K562 (cell line): ENCODE measurements at regions not wholly inside any gene's neighbourhood (a gene's known extent, or its start where the extent isn't known, plus 50 kb on each side); places are given as distances from the start of the nearest gene placed in this dataset.

ENCODE experiments used
- ARID2 ChIP-seq: fragments of 450-650 bp; IDR thresholded peaks from 2 replicates; pipeline ENCODE4 v1.6.1; 2017; ENCODE audit warnings: antibody characterized with exemption, mild to moderate bottlenecking
- CBFA2T3 ChIP-seq: fragments of 450-650 bp; IDR thresholded peaks from 2 replicates; pipeline ENCODE4 v1.6.1; 2017
- DMBX1 ChIP-seq: fragments of 250-450 bp; sonication (Bioruptor Pico); IDR thresholded peaks from 2 replicates; pipeline ENCODE4 v1.8.0; 2022; ENCODE audit warnings: inconsistent platforms, mild to moderate bottlenecking, moderate library complexity, borderline replicate concordance
- GABPB2 ChIP-seq: fragments of 250-450 bp; sonication (Bioruptor Pico); conservative IDR thresholded peaks from 2 replicates; pipeline ENCODE4 v1.5.1; 2021; ENCODE audit warnings: mild to moderate bottlenecking
- MXI1 ChIP-seq: IDR thresholded peaks from 2 replicates; pipeline ENCODE4 v1.6.1; 2011; ENCODE audit warnings: low read depth, mild to moderate bottlenecking, improper control_type of control experiment, low read length
- NFATC3 ChIP-seq: fragments of 450-650 bp; IDR thresholded peaks from 2 replicates; pipeline ENCODE4 v1.6.1; 2017; ENCODE audit warnings: mild to moderate bottlenecking
- NR3C1 ChIP-seq: sonication (generic); formaldehyde crosslinking; IDR thresholded peaks from 2 replicates; pipeline ENCODE4 v1.8.1; 2022; ENCODE audit warnings: missing genetic modification reagents
- SIX5 ChIP-seq, 2 experiments: IDR thresholded peaks; 2 replicates each; pipeline ENCODE4 v1.6.1; 2011; ENCODE audit warnings: low read length in 2 of 2, borderline replicate concordance in 1 of 2, low read depth in 1 of 2, mild to moderate bottlenecking in 1 of 2, moderate library complexity in 1 of 2; ENCODE audit not compliant: insufficient read depth in 1 of 2
- SRSF7 ChIP-seq: fragments of 200-400 bp; formaldehyde crosslinking; optimal IDR thresholded peaks from 2 replicates; pipeline ENCODE3; 2017; ENCODE audit warnings: mild to moderate bottlenecking, low read depth, low read length
- STAT5B ChIP-seq: fragments of 250-450 bp; sonication (Bioruptor Pico); IDR thresholded peaks from 2 replicates; pipeline ENCODE4 v1.8.0; 2021; ENCODE audit warnings: mild to moderate bottlenecking, inconsistent platforms
- TAF7 ChIP-seq: fragments of 450-650 bp; IDR thresholded peaks from 2 replicates; pipeline ENCODE4 v1.6.1; 2016; ENCODE audit warnings: missing genetic modification characterization, missing compliant biosample characterization
- TARDBP ChIP-seq: fragments of 450-650 bp; IDR thresholded peaks from 2 replicates; pipeline ENCODE4 v1.6.1; 2016
- ZNF77 ChIP-seq: fragments of 250-450 bp; sonication (Bioruptor Pico); IDR thresholded peaks from 2 replicates; pipeline ENCODE4 v1.5.0; 2020
- TF ChIP-seq, protein P1 (sequence below), 2 experiments: fragments of 150-350 bp in 1 of 2; IDR thresholded peaks; 2 replicates each; pipeline ENCODE4 v1.6.1; 2012 to 2016; ENCODE audit warnings: low read depth in 2 of 2, low read length in 2 of 2, mild to moderate bottlenecking in 1 of 2, moderate library complexity in 1 of 2
- TF ChIP-seq, protein P2 (sequence below): sonication (generic); formaldehyde crosslinking; IDR thresholded peaks from 2 replicates; pipeline ENCODE4 v1.8.0; 2022; ENCODE audit warnings: mild to moderate bottlenecking, missing genetic modification reagents, borderline replicate concordance
- TF ChIP-seq, protein P3 (sequence below), 2 experiments: fragments of 450-650 bp in 1 of 2; IDR thresholded peaks; 2 replicates each; pipeline ENCODE4 v1.6.1; 2011 to 2017; ENCODE audit warnings: low read depth in 2 of 2, antibody characterized with exemption in 1 of 2, borderline replicate concordance in 1 of 2, low read length in 1 of 2, mild to moderate bottlenecking in 1 of 2, mixed read lengths in 1 of 2; ENCODE audit not compliant: control insufficient read depth in 1 of 2
- TF ChIP-seq, protein P4 (sequence below), 2 experiments: fragments of 200-800 bp in 1 of 2; sonication (Bioruptor generic) in 1 of 2; sonication (generic) in 1 of 2; formaldehyde crosslinking in 1 of 2; IDR thresholded peaks in 1 of 2; conservative IDR thresholded peaks in 1 of 2; 2 replicates each; pipeline versions ENCODE4 v1.5.0 to v1.6.1; 2016 to 2020; ENCODE audit warnings: missing compliant biosample characterization in 1 of 2, missing genetic modification characterization in 1 of 2, missing genetic modification reagents in 1 of 2

DNA sequence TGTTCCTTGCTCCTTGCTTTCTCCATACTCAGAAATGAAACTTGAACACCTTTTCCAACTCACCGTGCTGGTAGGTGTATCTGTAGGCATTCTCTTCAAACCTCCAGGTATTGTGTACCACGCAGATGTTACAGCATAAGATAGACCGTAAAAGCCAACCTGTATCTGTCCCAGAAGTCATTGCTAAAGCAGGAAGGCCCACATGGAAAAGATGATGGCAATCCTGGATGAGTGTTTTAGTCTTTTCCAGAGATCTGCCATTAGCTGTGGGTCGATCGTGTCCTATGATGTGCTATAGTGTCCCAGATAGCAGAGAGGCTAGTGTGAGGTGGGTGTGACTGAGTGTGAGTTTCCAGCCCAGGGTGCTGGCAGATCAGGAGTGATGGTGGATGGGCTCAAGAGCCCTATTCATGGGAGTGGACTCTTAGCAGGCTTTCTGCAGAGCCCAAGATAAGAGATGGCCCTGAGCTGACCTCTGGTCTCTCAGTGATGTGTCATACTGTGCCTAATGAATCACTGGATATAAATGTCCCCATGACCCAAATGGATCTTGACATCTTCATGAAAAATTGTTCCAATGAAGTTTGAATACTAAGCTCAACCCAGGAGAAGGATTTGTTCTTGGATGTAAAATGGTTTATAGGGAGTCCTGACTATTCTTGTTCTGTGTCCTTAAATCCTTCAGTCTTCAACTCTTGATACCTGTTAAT, 69.1 kb upstream of the WDR1 start (continued):
- TF ChIP-seq, protein P1, sequence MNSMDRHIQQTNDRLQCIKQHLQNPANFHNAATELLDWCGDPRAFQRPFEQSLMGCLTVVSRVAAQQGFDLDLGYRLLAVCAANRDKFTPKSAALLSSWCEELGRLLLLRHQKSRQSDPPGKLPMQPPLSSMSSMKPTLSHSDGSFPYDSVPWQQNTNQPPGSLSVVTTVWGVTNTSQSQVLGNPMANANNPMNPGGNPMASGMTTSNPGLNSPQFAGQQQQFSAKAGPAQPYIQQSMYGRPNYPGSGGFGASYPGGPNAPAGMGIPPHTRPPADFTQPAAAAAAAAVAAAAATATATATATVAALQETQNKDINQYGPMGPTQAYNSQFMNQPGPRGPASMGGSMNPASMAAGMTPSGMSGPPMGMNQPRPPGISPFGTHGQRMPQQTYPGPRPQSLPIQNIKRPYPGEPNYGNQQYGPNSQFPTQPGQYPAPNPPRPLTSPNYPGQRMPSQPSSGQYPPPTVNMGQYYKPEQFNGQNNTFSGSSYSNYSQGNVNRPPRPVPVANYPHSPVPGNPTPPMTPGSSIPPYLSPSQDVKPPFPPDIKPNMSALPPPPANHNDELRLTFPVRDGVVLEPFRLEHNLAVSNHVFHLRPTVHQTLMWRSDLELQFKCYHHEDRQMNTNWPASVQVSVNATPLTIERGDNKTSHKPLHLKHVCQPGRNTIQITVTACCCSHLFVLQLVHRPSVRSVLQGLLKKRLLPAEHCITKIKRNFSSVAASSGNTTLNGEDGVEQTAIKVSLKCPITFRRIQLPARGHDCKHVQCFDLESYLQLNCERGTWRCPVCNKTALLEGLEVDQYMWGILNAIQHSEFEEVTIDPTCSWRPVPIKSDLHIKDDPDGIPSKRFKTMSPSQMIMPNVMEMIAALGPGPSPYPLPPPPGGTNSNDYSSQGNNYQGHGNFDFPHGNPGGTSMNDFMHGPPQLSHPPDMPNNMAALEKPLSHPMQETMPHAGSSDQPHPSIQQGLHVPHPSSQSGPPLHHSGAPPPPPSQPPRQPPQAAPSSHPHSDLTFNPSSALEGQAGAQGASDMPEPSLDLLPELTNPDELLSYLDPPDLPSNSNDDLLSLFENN (IDR thresholded peaks at IDR 0.05; ENCODE audit: low read depth in 2 of 2, low read length in 2 of 2) = no peak; a peak in 1 of 4 replicates
- TF ChIP-seq TARDBP (no peak), NFATC3 (no peak), STAT5B (CRISPR knock-in tag) (no peak), MXI1 (no peak), TAF7 (tag) (no peak), ARID2 (no peak), DMBX1 (CRISPR knock-in tag) (peak; percentile 88), SIX5 (IDR thresholded peaks at IDR 0.05; ENCODE audit: borderline replicate concordance in 1 of 2, insufficient read depth in 1 of 2, low read depth in 1 of 2, low read length in 2 of 2) (0 out of 4 replicates have a peak, but pooled peaks of 1 of the 2 experiments have one; percentile 9), SRSF7 (no peak), NR3C1 (CRISPR knock-in tag) (no peak), ZNF77 (CRISPR knock-in tag) (0 out of 2 replicates have a peak, but pooled peaks have one; percentile 36), GABPB2 (no peak), CBFA2T3 (no peak)
- TF ChIP-seq, protein P2, sequence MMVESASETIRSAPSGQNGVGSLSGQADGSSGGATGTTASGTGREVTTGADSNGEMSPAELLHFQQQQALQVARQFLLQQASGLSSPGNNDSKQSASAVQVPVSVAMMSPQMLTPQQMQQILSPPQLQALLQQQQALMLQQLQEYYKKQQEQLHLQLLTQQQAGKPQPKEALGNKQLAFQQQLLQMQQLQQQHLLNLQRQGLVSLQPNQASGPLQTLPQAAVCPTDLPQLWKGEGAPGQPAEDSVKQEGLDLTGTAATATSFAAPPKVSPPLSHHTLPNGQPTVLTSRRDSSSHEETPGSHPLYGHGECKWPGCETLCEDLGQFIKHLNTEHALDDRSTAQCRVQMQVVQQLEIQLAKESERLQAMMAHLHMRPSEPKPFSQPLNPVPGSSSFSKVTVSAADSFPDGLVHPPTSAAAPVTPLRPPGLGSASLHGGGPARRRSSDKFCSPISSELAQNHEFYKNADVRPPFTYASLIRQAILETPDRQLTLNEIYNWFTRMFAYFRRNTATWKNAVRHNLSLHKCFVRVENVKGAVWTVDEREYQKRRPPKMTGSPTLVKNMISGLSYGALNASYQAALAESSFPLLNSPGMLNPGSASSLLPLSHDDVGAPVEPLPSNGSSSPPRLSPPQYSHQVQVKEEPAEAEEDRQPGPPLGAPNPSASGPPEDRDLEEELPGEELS (CRISPR knock-in tag) = no peak
- TF ChIP-seq, protein P3, sequence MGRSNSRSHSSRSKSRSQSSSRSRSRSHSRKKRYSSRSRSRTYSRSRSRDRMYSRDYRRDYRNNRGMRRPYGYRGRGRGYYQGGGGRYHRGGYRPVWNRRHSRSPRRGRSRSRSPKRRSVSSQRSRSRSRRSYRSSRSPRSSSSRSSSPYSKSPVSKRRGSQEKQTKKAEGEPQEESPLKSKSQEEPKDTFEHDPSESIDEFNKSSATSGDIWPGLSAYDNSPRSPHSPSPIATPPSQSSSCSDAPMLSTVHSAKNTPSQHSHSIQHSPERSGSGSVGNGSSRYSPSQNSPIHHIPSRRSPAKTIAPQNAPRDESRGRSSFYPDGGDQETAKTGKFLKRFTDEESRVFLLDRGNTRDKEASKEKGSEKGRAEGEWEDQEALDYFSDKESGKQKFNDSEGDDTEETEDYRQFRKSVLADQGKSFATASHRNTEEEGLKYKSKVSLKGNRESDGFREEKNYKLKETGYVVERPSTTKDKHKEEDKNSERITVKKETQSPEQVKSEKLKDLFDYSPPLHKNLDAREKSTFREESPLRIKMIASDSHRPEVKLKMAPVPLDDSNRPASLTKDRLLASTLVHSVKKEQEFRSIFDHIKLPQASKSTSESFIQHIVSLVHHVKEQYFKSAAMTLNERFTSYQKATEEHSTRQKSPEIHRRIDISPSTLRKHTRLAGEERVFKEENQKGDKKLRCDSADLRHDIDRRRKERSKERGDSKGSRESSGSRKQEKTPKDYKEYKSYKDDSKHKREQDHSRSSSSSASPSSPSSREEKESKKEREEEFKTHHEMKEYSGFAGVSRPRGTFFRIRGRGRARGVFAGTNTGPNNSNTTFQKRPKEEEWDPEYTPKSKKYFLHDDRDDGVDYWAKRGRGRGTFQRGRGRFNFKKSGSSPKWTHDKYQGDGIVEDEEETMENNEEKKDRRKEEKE (IDR thresholded peaks at IDR 0.05; ENCODE audit: borderline replicate concordance in 1 of 2, control insufficient read depth in 1 of 2, low read depth in 2 of 2, low read length in 1 of 2) = 0 out of 4 replicates have a peak, but pooled peaks of 1 of the 2 experiments have one; percentile 17
- TF ChIP-seq, protein P4, sequence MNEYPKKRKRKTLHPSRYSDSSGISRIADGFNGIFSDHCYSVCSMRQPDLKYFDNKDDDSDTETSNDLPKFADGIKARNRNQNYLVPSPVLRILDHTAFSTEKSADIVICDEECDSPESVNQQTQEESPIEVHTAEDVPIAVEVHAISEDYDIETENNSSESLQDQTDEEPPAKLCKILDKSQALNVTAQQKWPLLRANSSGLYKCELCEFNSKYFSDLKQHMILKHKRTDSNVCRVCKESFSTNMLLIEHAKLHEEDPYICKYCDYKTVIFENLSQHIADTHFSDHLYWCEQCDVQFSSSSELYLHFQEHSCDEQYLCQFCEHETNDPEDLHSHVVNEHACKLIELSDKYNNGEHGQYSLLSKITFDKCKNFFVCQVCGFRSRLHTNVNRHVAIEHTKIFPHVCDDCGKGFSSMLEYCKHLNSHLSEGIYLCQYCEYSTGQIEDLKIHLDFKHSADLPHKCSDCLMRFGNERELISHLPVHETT (CRISPR knock-in tag; conservative IDR thresholded peaks at IDR 0.05 in 1 of 2, IDR thresholded peaks at IDR 0.05 in 1 of 2) = peak in 1 of 2 experiments; percentile 70; a peak in 2 of 4 replicates
